ENCODE measurements at regions not wholly inside any gene's neighbourhood (a gene's known extent, or its start where the extent isn't known, plus 50 kb on each side); places are given as distances from the start of the nearest gene placed in this dataset.

DNA sequence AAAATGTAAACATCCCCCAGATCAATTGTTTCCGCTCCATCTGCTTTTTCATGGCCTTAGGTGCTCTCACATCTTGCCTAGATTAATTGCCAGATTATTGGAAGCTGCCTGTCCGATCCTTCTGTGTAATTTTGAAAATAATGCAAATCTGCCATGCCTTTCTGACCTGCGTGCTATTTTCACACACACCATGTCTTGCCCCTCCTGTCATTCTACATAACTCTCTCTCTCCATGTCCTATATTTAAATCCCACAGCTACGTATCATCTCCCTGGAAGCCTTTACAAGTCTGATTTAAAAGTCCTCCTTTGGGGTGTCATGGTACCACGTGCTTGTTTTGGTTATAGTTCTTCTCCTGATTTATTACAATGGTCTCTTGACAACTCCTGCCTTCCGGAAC lies 247.6 kb upstream of the ELAVL2 start:
- TF ChIP-seq, protein P1, sequence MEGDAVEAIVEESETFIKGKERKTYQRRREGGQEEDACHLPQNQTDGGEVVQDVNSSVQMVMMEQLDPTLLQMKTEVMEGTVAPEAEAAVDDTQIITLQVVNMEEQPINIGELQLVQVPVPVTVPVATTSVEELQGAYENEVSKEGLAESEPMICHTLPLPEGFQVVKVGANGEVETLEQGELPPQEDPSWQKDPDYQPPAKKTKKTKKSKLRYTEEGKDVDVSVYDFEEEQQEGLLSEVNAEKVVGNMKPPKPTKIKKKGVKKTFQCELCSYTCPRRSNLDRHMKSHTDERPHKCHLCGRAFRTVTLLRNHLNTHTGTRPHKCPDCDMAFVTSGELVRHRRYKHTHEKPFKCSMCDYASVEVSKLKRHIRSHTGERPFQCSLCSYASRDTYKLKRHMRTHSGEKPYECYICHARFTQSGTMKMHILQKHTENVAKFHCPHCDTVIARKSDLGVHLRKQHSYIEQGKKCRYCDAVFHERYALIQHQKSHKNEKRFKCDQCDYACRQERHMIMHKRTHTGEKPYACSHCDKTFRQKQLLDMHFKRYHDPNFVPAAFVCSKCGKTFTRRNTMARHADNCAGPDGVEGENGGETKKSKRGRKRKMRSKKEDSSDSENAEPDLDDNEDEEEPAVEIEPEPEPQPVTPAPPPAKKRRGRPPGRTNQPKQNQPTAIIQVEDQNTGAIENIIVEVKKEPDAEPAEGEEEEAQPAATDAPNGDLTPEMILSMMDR (IDR thresholded peaks at IDR 0.05; ENCODE audit: poor library complexity) = no peak
- no peak for TF ChIP-seq EZH2 (IDR thresholded peaks at IDR 0.05; ENCODE audit: borderline replicate concordance)
